OCI-LY1 (cell line): ENCODE measurements at regions not wholly inside any gene's neighbourhood (a gene's known extent, or its start where the extent isn't known, plus 50 kb on each side); places are given as distances from the start of the nearest gene placed in this dataset.

Experiments used
- H2AFZ ChIP-seq: fragments of 200-600 bp; sonication (generic), shearing (Covaris generic); 2 replicates; pipeline ENCODE4 v1.6.0; 2014; ENCODE audit warnings: antibody characterized with exemption, mild to moderate bottlenecking, low read length
- H3F3A ChIP-seq: fragments of 200-600 bp; sonication (generic), shearing (Covaris generic); 2 replicates; pipeline ENCODE4 v1.6.0; 2014; ENCODE audit warnings: mild to moderate bottlenecking, antibody characterized with exemption, low read length, moderate library complexity; ENCODE audit not compliant: insufficient read depth
- H3K27ac ChIP-seq: fragments of 200-600 bp; sonication (generic); 2 replicates; pipeline ENCODE4 v1.5.1; 2014; ENCODE audit warnings: low read length, mixed run types, mild to moderate bottlenecking, low read depth; ENCODE audit not compliant: poor library complexity, severe bottlenecking
- H3K27me3 ChIP-seq: fragments of 200-600 bp; sonication (generic); 2 replicates; pipeline ENCODE4 v1.6.0; 2014; ENCODE audit warnings: antibody characterized with exemption, mild to moderate bottlenecking, low read length, moderate library complexity; ENCODE audit not compliant: insufficient read depth
- H3K36me3 ChIP-seq: fragments of 200-600 bp; sonication (generic); 2 replicates; pipeline ENCODE4 v1.6.1; 2014; ENCODE audit warnings: mild to moderate bottlenecking, antibody characterized with exemption, low read length, moderate library complexity, mixed read lengths; ENCODE audit not compliant: insufficient read depth
- H3K4me1 ChIP-seq: fragments of 200-600 bp; sonication (generic); 2 replicates; pipeline ENCODE4 v1.5.1; 2014; ENCODE audit warnings: mild to moderate bottlenecking, low read length, moderate library complexity; ENCODE audit not compliant: insufficient read depth, severe bottlenecking
- H3K4me2 ChIP-seq: fragments of 200-600 bp; sonication (generic), shearing (Covaris generic); 2 replicates; pipeline ENCODE4 v1.6.1; 2014; ENCODE audit warnings: low read length
- H3K4me3 ChIP-seq: fragments of 200-600 bp; sonication (generic); 2 replicates; pipeline ENCODE4 v1.5.1; 2014; ENCODE audit warnings: low read length, low read depth, mild to moderate bottlenecking, mixed read lengths; ENCODE audit not compliant: poor library complexity, severe bottlenecking
- H3K79me2 ChIP-seq: fragments of 200-600 bp; shearing (Covaris generic); 2 replicates; pipeline ENCODE4 v1.6.1; 2016; ENCODE audit warnings: mixed run types, low read length, mixed read lengths; ENCODE audit not compliant: insufficient read depth
- H3K9ac ChIP-seq: fragments of 200-600 bp; sonication (generic), shearing (Covaris generic); 2 replicates; pipeline ENCODE4 v1.6.1; 2014; ENCODE audit warnings: mild to moderate bottlenecking, low read length, mixed read lengths
- H3K9me2 ChIP-seq: fragments of 200-600 bp; sonication (generic), shearing (Covaris generic); 2 replicates; pipeline ENCODE4 v1.6.1; 2014; ENCODE audit warnings: low read depth, mild to moderate bottlenecking, low read length, mixed read lengths
- H3K9me3 ChIP-seq: fragments of 200-600 bp; shearing (Covaris generic); 2 replicates; pipeline ENCODE4 v1.6.1; 2014; ENCODE audit warnings: low read length, mixed read lengths
- H4K20me1 ChIP-seq: fragments of 200-600 bp; sonication (generic), shearing (Covaris generic); 2 replicates; pipeline ENCODE4 v1.6.0; 2016; ENCODE audit warnings: mild to moderate bottlenecking, low read length; ENCODE audit not compliant: insufficient read depth
- EZH2 ChIP-seq: fragments of 200-600 bp; sonication (generic), shearing (Covaris generic); IDR thresholded peaks from 2 replicates; pipeline ENCODE4 v1.8.0; 2017; ENCODE audit warnings: borderline replicate concordance, mixed run types, mild to moderate bottlenecking, antibody characterized with exemption, low read length, moderate library complexity, mixed read lengths
- TF ChIP-seq, protein P1 (sequence below): fragments of 200-600 bp; sonication (generic), shearing (Covaris generic); IDR thresholded peaks from 2 replicates; pipeline ENCODE4 v1.5.1; 2017; ENCODE audit warnings: mild to moderate bottlenecking, antibody characterized with exemption, low read length, moderate library complexity, mixed read lengths

GRCh38 chr18:72160510-72161445 lies 383.4 kb downstream of the CBLN2 start:
- no peaks in the 10 kb centered on the region for H3K36me3 ChIP-seq
- no peaks in the 10 kb centered on the region for H3K79me2 ChIP-seq
- no peaks in the 10 kb centered on the region for H4K20me1 ChIP-seq
- no peaks in the 10 kb centered on the region for H3K9me3 ChIP-seq
- no peaks in the 10 kb centered on the region for H3F3A ChIP-seq
- no peak for TF ChIP-seq EZH2
- TF ChIP-seq, protein P1, sequence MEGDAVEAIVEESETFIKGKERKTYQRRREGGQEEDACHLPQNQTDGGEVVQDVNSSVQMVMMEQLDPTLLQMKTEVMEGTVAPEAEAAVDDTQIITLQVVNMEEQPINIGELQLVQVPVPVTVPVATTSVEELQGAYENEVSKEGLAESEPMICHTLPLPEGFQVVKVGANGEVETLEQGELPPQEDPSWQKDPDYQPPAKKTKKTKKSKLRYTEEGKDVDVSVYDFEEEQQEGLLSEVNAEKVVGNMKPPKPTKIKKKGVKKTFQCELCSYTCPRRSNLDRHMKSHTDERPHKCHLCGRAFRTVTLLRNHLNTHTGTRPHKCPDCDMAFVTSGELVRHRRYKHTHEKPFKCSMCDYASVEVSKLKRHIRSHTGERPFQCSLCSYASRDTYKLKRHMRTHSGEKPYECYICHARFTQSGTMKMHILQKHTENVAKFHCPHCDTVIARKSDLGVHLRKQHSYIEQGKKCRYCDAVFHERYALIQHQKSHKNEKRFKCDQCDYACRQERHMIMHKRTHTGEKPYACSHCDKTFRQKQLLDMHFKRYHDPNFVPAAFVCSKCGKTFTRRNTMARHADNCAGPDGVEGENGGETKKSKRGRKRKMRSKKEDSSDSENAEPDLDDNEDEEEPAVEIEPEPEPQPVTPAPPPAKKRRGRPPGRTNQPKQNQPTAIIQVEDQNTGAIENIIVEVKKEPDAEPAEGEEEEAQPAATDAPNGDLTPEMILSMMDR, result no peak
- H3K9me2 ChIP-seq, result no peaks in the 10 kb centered on the region
- H3K27ac ChIP-seq, result no peak overlapping the region
- H3K4me2 ChIP-seq, result no peak overlapping the region
- no peaks in the 10 kb centered on the region for H3K27me3 ChIP-seq
- H3K9ac ChIP-seq, result no peak overlapping the region
- no peak overlapping the region for H2AFZ ChIP-seq
- H3K4me1 ChIP-seq, result no peaks in the 10 kb centered on the region
- H3K4me3 ChIP-seq, result no peak overlapping the region

DNA sequence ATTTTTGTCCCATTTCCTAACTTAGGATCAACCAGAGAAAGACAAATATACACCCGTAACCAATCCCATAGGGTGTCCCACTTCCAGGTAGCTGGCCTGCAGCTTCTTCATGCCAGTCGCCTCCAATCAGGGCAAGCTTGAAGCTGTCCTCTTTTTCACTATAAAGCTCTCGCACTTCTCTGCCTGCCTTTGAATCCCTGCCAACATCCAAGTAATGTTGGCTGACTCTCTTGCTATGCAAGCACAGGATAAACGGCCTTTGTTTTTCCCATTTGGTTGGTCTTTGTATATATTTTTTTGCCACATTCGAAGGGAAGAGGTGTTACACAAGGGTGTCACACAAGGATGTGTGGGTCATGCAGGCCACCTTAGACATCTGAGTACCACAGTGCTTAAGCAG lies 388.8 kb downstream of the CBLN2 start:
- TF ChIP-seq, protein P1, result no peak
- TF ChIP-seq EZH2, result no peak
- Histone ChIP-seq H3K4me1 (no peaks in the 10 kb centered on the region), H3K27ac (no peak overlapping the region), H3K36me3 (no peaks in the 10 kb centered on the region), H3F3A (no peaks in the 10 kb centered on the region), H3K27me3 (no peaks in the 10 kb centered on the region), H3K9me3 (no peaks in the 10 kb centered on the region), H3K9me2 (no peaks in the 10 kb centered on the region), H3K9ac (no peak overlapping the region), H4K20me1 (no peaks in the 10 kb centered on the region), H3K79me2 (no peaks in the 10 kb centered on the region), H2AFZ (no peak overlapping the region), H3K4me2 (no peak overlapping the region), H3K4me3 (no peak overlapping the region)

DNA sequence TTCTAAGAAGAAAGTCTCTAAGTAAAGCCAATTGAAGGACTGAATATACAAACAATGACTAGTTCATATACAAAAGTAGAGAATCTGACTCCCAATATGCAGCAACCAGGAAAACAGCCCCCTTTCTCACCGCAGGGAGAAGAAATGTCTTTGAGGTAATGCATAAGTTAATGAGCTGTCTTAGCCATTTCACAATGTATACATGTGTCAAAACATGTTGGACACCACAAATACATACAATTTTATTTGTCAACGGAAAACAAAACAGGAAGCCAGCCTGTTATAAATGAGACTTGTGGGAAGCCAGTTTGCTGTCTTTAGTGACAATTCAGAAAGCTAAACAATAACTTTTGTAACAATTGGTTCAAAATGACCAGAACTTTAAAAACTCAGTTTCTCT lies 389.2 kb downstream of the CBLN2 start:
- H3K36me3 ChIP-seq, result no peaks in the 10 kb centered on the region
- H3K79me2 ChIP-seq, result no peaks in the 10 kb centered on the region
- H3K4me1 ChIP-seq, result no peaks in the 10 kb centered on the region
- TF ChIP-seq, protein P1, result no peak
- TF ChIP-seq EZH2, result no peak
- H3K9me2 ChIP-seq, result no peaks in the 10 kb centered on the region
- no peaks in the 10 kb centered on the region for H3K27me3 ChIP-seq
- H2AFZ ChIP-seq, result no peak overlapping the region
- no peak overlapping the region for H3K4me2 ChIP-seq
- H3K9me3 ChIP-seq, result no peaks in the 10 kb centered on the region
- no peak overlapping the region for H3K4me3 ChIP-seq
- H3F3A ChIP-seq, result no peaks in the 10 kb centered on the region
- no peak overlapping the region for H3K9ac ChIP-seq
- H3K27ac ChIP-seq, result no peak overlapping the region
- no peaks in the 10 kb centered on the region for H4K20me1 ChIP-seq
